ENCODE measurements at regions not wholly inside any gene's neighbourhood (a gene's known extent, or its start where the extent isn't known, plus 50 kb on each side); places are given as distances from the start of the nearest gene placed in this dataset.

GRCh38 chr4:164359881-164360280 is 394.1 kb upstream of the SMIM31 start:
- no peak overlapping the region for H3K4me3 ChIP-seq (ENCODE audit: low read depth, low read length)
- no peaks in the 10 kb centered on the region for H3K4me1 ChIP-seq (ENCODE audit: control insufficient read depth, insufficient read depth, low read length)
- H3K27ac ChIP-seq (ENCODE audit: extremely low read depth, low read depth, low read length): no peak overlapping the region
- CTCF ChIA-PET: no interaction called here
- no peaks in the 10 kb centered on the region for H3K36me3 ChIP-seq (ENCODE audit: control insufficient read depth in 2 of 2, insufficient read depth in 1 of 2, low read length in 2 of 2)
- POLR2A ChIA-PET: no interaction called here
- TF ChIP-seq ZNF610 (tag by site-specific recombination; IDR thresholded peaks at IDR 0.05; ENCODE audit: borderline replicate concordance) (no peak), PBX3 (CRISPR knock-in tag; IDR thresholded peaks at IDR 0.05) (no peak), ZNF747 (tag by site-specific recombination; IDR thresholded peaks at IDR 0.05) (no peak), ZNF202 (tag by site-specific recombination; IDR thresholded peaks at IDR 0.05; ENCODE audit: borderline replicate concordance) (no peak), PRDM6 (tag by site-specific recombination; IDR thresholded peaks at IDR 0.05) (no peak), ZNF843 (tag by site-specific recombination; IDR thresholded peaks at IDR 0.05) (no peak), ZNF48 (tag by site-specific recombination; IDR thresholded peaks at IDR 0.05) (no peak), ZFP41 (tag by site-specific recombination; IDR thresholded peaks at IDR 0.05; ENCODE audit: borderline replicate concordance) (no peak), ZNF692 (tag by site-specific recombination; IDR thresholded peaks at IDR 0.05) (no peak), ZNF529 (tag by site-specific recombination; IDR thresholded peaks at IDR 0.05; ENCODE audit: insufficient replicate concordance) (no peak), ZNF155 (tag by site-specific recombination; IDR thresholded peaks at IDR 0.05) (no peak), ZNF580 (tag by site-specific recombination; IDR thresholded peaks at IDR 0.05) (no peak), SP2 (tag by site-specific recombination; IDR thresholded peaks at IDR 0.05) (no peak), AEBP2 (tag by site-specific recombination; IDR thresholded peaks at IDR 0.05; ENCODE audit: borderline replicate concordance) (no peak), ZNF335 (tag by site-specific recombination; conservative IDR thresholded peaks at IDR 0.05) (no peak)
- H3K9me3 ChIP-seq (ENCODE audit: control insufficient read depth, insufficient read depth, low read depth, low read length): no peaks in the 10 kb centered on the region

- Histone ChIP-seq H3K27ac (ENCODE audit: extremely low read depth, low read depth, low read length) (no peak overlapping the region), H3K9me3 (ENCODE audit: control insufficient read depth, insufficient read depth, low read depth, low read length) (no peaks in the 10 kb centered on the region), H3K36me3 (ENCODE audit: control insufficient read depth in 2 of 2, insufficient read depth in 1 of 2, low read length in 2 of 2) (no peaks in the 10 kb centered on the region), H3K4me3 (ENCODE audit: low read depth, low read length) (no peak overlapping the region), H3K4me1 (ENCODE audit: control insufficient read depth, insufficient read depth, low read length) (no peaks in the 10 kb centered on the region)
- CTCF ChIA-PET: no interaction called here
- no peak for TF ChIP-seq ZNF324 (tag by site-specific recombination; IDR thresholded peaks at IDR 0.05)
- POLR2A ChIA-PET: no interaction called here
Measured at GRCh38 chr4:164368894-164369293, 385.0 kb upstream of the SMIM31 start.

- no peaks in the 10 kb centered on the region for H3K36me3 ChIP-seq (ENCODE audit: control insufficient read depth in 2 of 2, insufficient read depth in 1 of 2, low read length in 2 of 2)
- CTCF ChIA-PET: no interaction called here
- no peak for TF ChIP-seq SETDB1 (IDR thresholded peaks at IDR 0.05; ENCODE audit: insufficient read length, low read length)
- TF ChIP-seq ZSCAN16 (tag by site-specific recombination; IDR thresholded peaks at IDR 0.05): no peak
- no peak for TF ChIP-seq ZFP3 (tag by site-specific recombination; IDR thresholded peaks at IDR 0.05; ENCODE audit: low read depth)
- no peak for TF ChIP-seq ZBTB1 (tag by site-specific recombination; IDR thresholded peaks at IDR 0.05)
- no peak for TF ChIP-seq ZNF830 (tag by site-specific recombination; IDR thresholded peaks at IDR 0.05; ENCODE audit: low read depth)
- no peak for TF ChIP-seq ZNF639 (tag by site-specific recombination; IDR thresholded peaks at IDR 0.05)
- no peak for TF ChIP-seq ZNF600 (tag by site-specific recombination; IDR thresholded peaks at IDR 0.05)
- no peak for TF ChIP-seq ZSCAN4 (tag by site-specific recombination; IDR thresholded peaks at IDR 0.05)
- TF ChIP-seq ZBTB21 (tag by site-specific recombination; IDR thresholded peaks at IDR 0.05): no peak
- no peak for TF ChIP-seq ZNF48 (tag by site-specific recombination; IDR thresholded peaks at IDR 0.05)
Measured at GRCh38 chr4:164373021-164373420, 380.9 kb upstream of the SMIM31 start.

More at GRCh38 chr4:164373021-164373420, 380.9 kb upstream of the SMIM31 start:
- Histone ChIP-seq H3K27ac (ENCODE audit: extremely low read depth, low read depth, low read length) (no peak overlapping the region), H3K4me3 (ENCODE audit: low read depth, low read length) (no peak overlapping the region), H3K4me1 (ENCODE audit: control insufficient read depth, insufficient read depth, low read length) (no peaks in the 10 kb centered on the region), H3K9me3 (ENCODE audit: control insufficient read depth, insufficient read depth, low read depth, low read length) (no peaks in the 10 kb centered on the region)
- POLR2A ChIA-PET: no interaction called here
